ENCODE measurements at regions not wholly inside any gene's neighbourhood (a gene's known extent, or its start where the extent isn't known, plus 50 kb on each side); places are given as distances from the start of the nearest gene placed in this dataset.

DNA sequence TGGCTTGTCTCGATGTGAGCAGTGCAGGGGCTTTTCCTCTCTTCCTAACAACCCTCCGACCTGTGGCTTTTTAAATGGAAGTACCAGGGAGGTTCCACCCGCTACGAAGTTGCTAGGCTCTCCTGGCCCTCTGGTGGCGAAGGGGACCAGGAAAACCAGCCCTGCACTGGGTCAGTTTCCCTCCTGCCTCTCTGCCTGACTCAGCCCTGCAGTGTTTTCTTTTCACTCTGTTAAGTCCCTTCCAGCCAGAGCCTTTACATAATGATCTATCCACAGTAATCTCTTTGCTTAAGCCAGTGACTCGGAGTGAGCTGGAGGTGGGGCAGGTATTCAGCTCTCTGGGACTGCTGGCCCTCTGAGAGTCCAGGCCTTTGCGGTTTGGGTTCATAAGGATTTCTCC lies 331.3 kb upstream of the EEF2KMT start:
- no peak for TF ChIP-seq EZH2 (IDR thresholded peaks at IDR 0.05)
- no peak for TF ChIP-seq CEBPB (IDR thresholded peaks at IDR 0.05; ENCODE audit: low read depth)
